GM23338 (cell line): ENCODE measurements at regions not wholly inside any gene's neighbourhood (a gene's known extent, or its start where the extent isn't known, plus 50 kb on each side); places are given as distances from the start of the nearest gene placed in this dataset.

Experiments
- CREB1 ChIP-seq: fragments of 250-450 bp; sonication (Bioruptor Pico); IDR thresholded peaks from 2 replicates; pipeline ENCODE4 v1.5.0; 2020; ENCODE audit warnings: low read depth, mild to moderate bottlenecking, moderate library complexity
- ETS1 ChIP-seq: IDR thresholded peaks from 2 replicates; pipeline ENCODE4 v1.6.1; 2016; ENCODE audit warnings: antibody characterized with exemption
- EZH2 ChIP-seq: fragments of 200-600 bp; sonication (generic); IDR thresholded peaks from one replicate; pipeline ENCODE4 v1.8.0; 2017; ENCODE audit warnings: antibody characterized with exemption, mild to moderate bottlenecking, low read depth; ENCODE audit not compliant: unreplicated experiment
- EZH2phosphoT487 ChIP-seq: fragments of 200-600 bp; sonication (generic); IDR thresholded peaks from one replicate; pipeline ENCODE4 v1.8.1; 2018; ENCODE audit warnings: antibody characterized with exemption; ENCODE audit not compliant: unreplicated experiment
- NANOG ChIP-seq: IDR thresholded peaks from 2 replicates; pipeline ENCODE4 v1.6.1; 2016; ENCODE audit warnings: antibody characterized with exemption, borderline replicate concordance
- POLR2AphosphoS5 ChIP-seq: IDR thresholded peaks from 2 replicates; pipeline ENCODE4 v1.6.1; 2016; ENCODE audit warnings: antibody characterized with exemption, low read depth
- TF ChIP-seq, protein P1 (sequence below): IDR thresholded peaks from one replicate; pipeline ENCODE4 v1.6.1; 2018; ENCODE audit warnings: antibody characterized with exemption; ENCODE audit not compliant: unreplicated experiment
- TF ChIP-seq, protein P2 (sequence below), 2 experiments: fragments of 200-600 bp in 1 of 2; sonication (generic) in 1 of 2; conservative IDR thresholded peaks; 2 replicates each; pipeline versions ENCODE4 v1.5.1 to v1.6.1; 2016 to 2017; ENCODE audit warnings: antibody characterized with exemption in 2 of 2, low read depth in 2 of 2, mild to moderate bottlenecking in 2 of 2, moderate library complexity in 1 of 2

- no peak for TF ChIP-seq EZH2
- no peak for TF ChIP-seq POLR2AphosphoS5
- TF ChIP-seq, protein P1, sequence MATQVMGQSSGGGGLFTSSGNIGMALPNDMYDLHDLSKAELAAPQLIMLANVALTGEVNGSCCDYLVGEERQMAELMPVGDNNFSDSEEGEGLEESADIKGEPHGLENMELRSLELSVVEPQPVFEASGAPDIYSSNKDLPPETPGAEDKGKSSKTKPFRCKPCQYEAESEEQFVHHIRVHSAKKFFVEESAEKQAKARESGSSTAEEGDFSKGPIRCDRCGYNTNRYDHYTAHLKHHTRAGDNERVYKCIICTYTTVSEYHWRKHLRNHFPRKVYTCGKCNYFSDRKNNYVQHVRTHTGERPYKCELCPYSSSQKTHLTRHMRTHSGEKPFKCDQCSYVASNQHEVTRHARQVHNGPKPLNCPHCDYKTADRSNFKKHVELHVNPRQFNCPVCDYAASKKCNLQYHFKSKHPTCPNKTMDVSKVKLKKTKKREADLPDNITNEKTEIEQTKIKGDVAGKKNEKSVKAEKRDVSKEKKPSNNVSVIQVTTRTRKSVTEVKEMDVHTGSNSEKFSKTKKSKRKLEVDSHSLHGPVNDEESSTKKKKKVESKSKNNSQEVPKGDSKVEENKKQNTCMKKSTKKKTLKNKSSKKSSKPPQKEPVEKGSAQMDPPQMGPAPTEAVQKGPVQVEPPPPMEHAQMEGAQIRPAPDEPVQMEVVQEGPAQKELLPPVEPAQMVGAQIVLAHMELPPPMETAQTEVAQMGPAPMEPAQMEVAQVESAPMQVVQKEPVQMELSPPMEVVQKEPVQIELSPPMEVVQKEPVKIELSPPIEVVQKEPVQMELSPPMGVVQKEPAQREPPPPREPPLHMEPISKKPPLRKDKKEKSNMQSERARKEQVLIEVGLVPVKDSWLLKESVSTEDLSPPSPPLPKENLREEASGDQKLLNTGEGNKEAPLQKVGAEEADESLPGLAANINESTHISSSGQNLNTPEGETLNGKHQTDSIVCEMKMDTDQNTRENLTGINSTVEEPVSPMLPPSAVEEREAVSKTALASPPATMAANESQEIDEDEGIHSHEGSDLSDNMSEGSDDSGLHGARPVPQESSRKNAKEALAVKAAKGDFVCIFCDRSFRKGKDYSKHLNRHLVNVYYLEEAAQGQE = no peak
- TF ChIP-seq, protein P2, sequence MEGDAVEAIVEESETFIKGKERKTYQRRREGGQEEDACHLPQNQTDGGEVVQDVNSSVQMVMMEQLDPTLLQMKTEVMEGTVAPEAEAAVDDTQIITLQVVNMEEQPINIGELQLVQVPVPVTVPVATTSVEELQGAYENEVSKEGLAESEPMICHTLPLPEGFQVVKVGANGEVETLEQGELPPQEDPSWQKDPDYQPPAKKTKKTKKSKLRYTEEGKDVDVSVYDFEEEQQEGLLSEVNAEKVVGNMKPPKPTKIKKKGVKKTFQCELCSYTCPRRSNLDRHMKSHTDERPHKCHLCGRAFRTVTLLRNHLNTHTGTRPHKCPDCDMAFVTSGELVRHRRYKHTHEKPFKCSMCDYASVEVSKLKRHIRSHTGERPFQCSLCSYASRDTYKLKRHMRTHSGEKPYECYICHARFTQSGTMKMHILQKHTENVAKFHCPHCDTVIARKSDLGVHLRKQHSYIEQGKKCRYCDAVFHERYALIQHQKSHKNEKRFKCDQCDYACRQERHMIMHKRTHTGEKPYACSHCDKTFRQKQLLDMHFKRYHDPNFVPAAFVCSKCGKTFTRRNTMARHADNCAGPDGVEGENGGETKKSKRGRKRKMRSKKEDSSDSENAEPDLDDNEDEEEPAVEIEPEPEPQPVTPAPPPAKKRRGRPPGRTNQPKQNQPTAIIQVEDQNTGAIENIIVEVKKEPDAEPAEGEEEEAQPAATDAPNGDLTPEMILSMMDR (conservative IDR thresholded peaks at IDR 0.05; ENCODE audit: low read depth in 2 of 2) = no peak
- TF ChIP-seq CREB1 (CRISPR knock-in tag) = no peak
- no peak for TF ChIP-seq EZH2phosphoT487
- no peak for TF ChIP-seq ETS1
- no peak for TF ChIP-seq NANOG
Measured at GRCh38 chr2:186024921-186025320, 286.3 kb downstream of the FSIP2 start.
